AG20443 (cell line): ENCODE measurements at regions not wholly inside any gene's neighbourhood (a gene's known extent, or its start where the extent isn't known, plus 50 kb on each side); places are given as distances from the start of the nearest gene placed in this dataset.
"Not testable (repeated sequence)": the region's sequence is repeated elsewhere in the genome, so short reads cannot be mapped to it uniquely, and the experiment has no call there.

Experiments
- DNase-seq: peaks from one replicate; pipeline ENCODE4 v3.0.0; 2012; ENCODE audit warnings: low spot score, mixed read lengths

- DNase-seq, result not testable (repeated sequence)
These were observed 62.4 kb upstream of the GBA3 start for GRCh38 chr4:22630161-22630975.

GRCh38 chr4:22631167-22631566 lies 61.6 kb upstream of the GBA3 start:
- not testable (repeated sequence) for DNase-seq

- DNase-seq, result peak; percentile 7
These were observed 58.1 kb upstream of the GBA3 start for GRCh38 chr4:22634541-22635181.

- DNase-seq, result not testable (repeated sequence)
These were observed 57.6 kb upstream of the GBA3 start for GRCh38 chr4:22635182-22635549.

GRCh38 chr4:22635692-22636091 lies 57.0 kb upstream of the GBA3 start:
- DNase-seq, result no peak

GRCh38 chr4:22637306-22637705 lies 55.4 kb upstream of the GBA3 start:
- DNase-seq, result no peak
